H9 (cell line): ENCODE measurements at regions not wholly inside any gene's neighbourhood (a gene's known extent, or its start where the extent isn't known, plus 50 kb on each side); places are given as distances from the start of the nearest gene placed in this dataset.

Source experiments
- DNase-seq: peaks from one replicate; pipeline ENCODE4 v3.0.0-alpha.2; 2017
- H2AFZ ChIP-seq: one replicate; pipeline ENCODE4 v1.6.1; 2013; ENCODE audit warnings: mild to moderate bottlenecking, low read length, control low read depth, moderate library complexity
- H2AK5ac ChIP-seq: 2 replicates; pipeline ENCODE4 v1.6.1; 2013; ENCODE audit warnings: low read length, control low read depth, mixed read lengths; ENCODE audit not compliant: insufficient read length
- H2BK120ac ChIP-seq: one replicate; pipeline ENCODE4 v1.6.1; 2013; ENCODE audit warnings: low read depth, mild to moderate bottlenecking, low read length, control low read depth, inconsistent platforms; ENCODE audit not compliant: poor library complexity, severe bottlenecking
- H2BK12ac ChIP-seq: 2 replicates; pipeline ENCODE4 v1.6.1; 2013; ENCODE audit warnings: low read length, control low read depth, mixed read lengths, low read depth; ENCODE audit not compliant: insufficient read length
- H2BK15ac ChIP-seq: 2 replicates; pipeline ENCODE4 v1.6.1; 2013; ENCODE audit warnings: low read depth, low read length, control low read depth
- H2BK20ac ChIP-seq: one replicate; pipeline ENCODE4 v1.6.1; 2013; ENCODE audit warnings: low read depth, mild to moderate bottlenecking, low read length, control low read depth, inconsistent platforms; ENCODE audit not compliant: poor library complexity, severe bottlenecking
- H2BK5ac ChIP-seq: 2 replicates; pipeline ENCODE4 v1.6.1; 2013; ENCODE audit warnings: low read length, control low read depth, mixed read lengths; ENCODE audit not compliant: insufficient read length
- H3K14ac ChIP-seq: 2 replicates; pipeline ENCODE4 v1.6.1; 2013; ENCODE audit warnings: low read length, control low read depth; ENCODE audit not compliant: insufficient read depth
- H3K18ac ChIP-seq: 2 replicates; pipeline ENCODE4 v1.6.1; 2013; ENCODE audit warnings: low read depth, mild to moderate bottlenecking, mixed read lengths, low read length, control low read depth; ENCODE audit not compliant: insufficient read length
- H3K23ac ChIP-seq: 2 replicates; pipeline ENCODE4 v1.6.1; 2013; ENCODE audit warnings: low read length, control low read depth, mixed read lengths, low read depth; ENCODE audit not compliant: insufficient read length
- H3K23me2 ChIP-seq: 2 replicates; pipeline ENCODE4 v1.6.1; 2013; ENCODE audit warnings: low read depth, mild to moderate bottlenecking, mixed read lengths, low read length, control low read depth; ENCODE audit not compliant: insufficient read length, poor library complexity, severe bottlenecking
- H3K27ac ChIP-seq: 2 replicates; pipeline ENCODE4 v1.5.1; 2013; ENCODE audit warnings: low read length, control low read depth, mixed read lengths, low read depth; ENCODE audit not compliant: insufficient read length
- H3K27me3 ChIP-seq: 2 replicates; pipeline ENCODE4 v1.6.1; 2013; ENCODE audit warnings: low read length, control low read depth, inconsistent platforms; ENCODE audit not compliant: insufficient read depth
- H3K4ac ChIP-seq: 2 replicates; pipeline ENCODE4 v1.6.1; 2013; ENCODE audit warnings: low read depth, mild to moderate bottlenecking, control low read depth, inconsistent platforms, low read length, moderate library complexity
- H3K4me1 ChIP-seq: 2 replicates; pipeline ENCODE4 v1.6.1; 2013; ENCODE audit warnings: low read length, control low read depth, inconsistent platforms; ENCODE audit not compliant: insufficient read depth
- H3K4me2 ChIP-seq: 2 replicates; pipeline ENCODE4 v1.6.1; 2013; ENCODE audit warnings: low read length, control low read depth, mixed read lengths; ENCODE audit not compliant: insufficient read length, insufficient read depth
- H3K56ac ChIP-seq: 2 replicates; pipeline ENCODE4 v1.6.1; 2013; ENCODE audit warnings: low read depth, mild to moderate bottlenecking, mixed read lengths, low read length, control low read depth; ENCODE audit not compliant: insufficient read length
- H3K79me1 ChIP-seq: 2 replicates; pipeline ENCODE4 v1.6.1; 2013; ENCODE audit warnings: low read depth, mild to moderate bottlenecking, moderate library complexity, low read length, control low read depth, inconsistent platforms; ENCODE audit not compliant: insufficient read depth, poor library complexity, severe bottlenecking
- H3K79me2 ChIP-seq: 2 replicates; pipeline ENCODE4 v1.6.1; 2013; ENCODE audit warnings: low read length, control low read depth, inconsistent platforms; ENCODE audit not compliant: insufficient read depth
- H3K9ac ChIP-seq: 2 replicates; pipeline ENCODE4 v1.6.1; 2013; ENCODE audit warnings: low read length, control low read depth, mixed read lengths; ENCODE audit not compliant: insufficient read length; ENCODE audit errors: extremely low read depth
- H3K9me3 ChIP-seq: one replicate; pipeline ENCODE4 v1.6.1; 2013; ENCODE audit warnings: low read depth, low read length, inconsistent platforms; ENCODE audit not compliant: control insufficient read depth
- H3T11ph ChIP-seq: one replicate; pipeline ENCODE4 v1.6.1; 2013; ENCODE audit warnings: mild to moderate bottlenecking, low read length, control low read depth, inconsistent platforms
- H4K20me1 ChIP-seq: one replicate; pipeline ENCODE4 v1.6.1; 2013; ENCODE audit not compliant: control insufficient read depth, insufficient read length, insufficient read depth
- H4K5ac ChIP-seq: 2 replicates; pipeline ENCODE4 v1.6.1; 2013; ENCODE audit warnings: low read depth, mild to moderate bottlenecking, mixed read lengths, low read length, control low read depth; ENCODE audit not compliant: insufficient read length
- H4K8ac ChIP-seq: replicated peaks from 2 replicates; pipeline ENCODE4 v1.6.1; 2013; ENCODE audit warnings: low read length, control low read depth, mixed read lengths, low read depth; ENCODE audit not compliant: insufficient read length
- H4K91ac ChIP-seq: 2 replicates; pipeline ENCODE4 v1.6.1; 2013; ENCODE audit warnings: low read depth, mild to moderate bottlenecking, moderate library complexity, mixed read lengths, low read length, control low read depth; ENCODE audit not compliant: insufficient read length
- H3K27ac Mint-ChIP-seq, 3 experiments: 2 replicates in 2 of 3; 3 replicates in 1 of 3; pipeline ENCODE4 v1.8.0; 2020 to 2021; ENCODE audit warnings: mixed read lengths in 3 of 3, mild to moderate bottlenecking in 1 of 3, moderate library complexity in 1 of 3
- H3K27me3 Mint-ChIP-seq: 2 replicates; pipeline ENCODE4 v1.8.0; 2021; ENCODE audit warnings: low read depth, mild to moderate bottlenecking, moderate library complexity, mixed read lengths
- H3K36me3 Mint-ChIP-seq, 3 experiments: 2 replicates in 2 of 3; 3 replicates in 1 of 3; pipeline ENCODE4 v1.8.0; 2020 to 2021; ENCODE audit warnings: low read depth in 3 of 3, mixed read lengths in 3 of 3; ENCODE audit not compliant: insufficient read depth in 1 of 3
- H3K4me1 Mint-ChIP-seq, 2 experiments: 2 replicates each; pipeline ENCODE4 v1.8.0; 2020; ENCODE audit warnings: mixed read lengths in 2 of 2
- H3K4me3 Mint-ChIP-seq, 2 experiments: 2 replicates in 1 of 2; 3 replicates in 1 of 2; pipeline ENCODE4 v1.8.0; 2020 to 2021; ENCODE audit warnings: mild to moderate bottlenecking in 2 of 2, mixed read lengths in 2 of 2, moderate library complexity in 1 of 2
- H3K9me3 Mint-ChIP-seq, 2 experiments: 2 replicates in 1 of 2; 3 replicates in 1 of 2; pipeline ENCODE4 v1.8.0; 2020; ENCODE audit warnings: mild to moderate bottlenecking in 2 of 2, mixed read lengths in 2 of 2, moderate library complexity in 1 of 2
- WGBS: extraction: QIAGEN DNeasy Blood & Tissue Kit; methylation state at CpG from one replicate; pipeline ENCODE4 v1.1.7; 2013; ENCODE audit warnings: missing lambda C conversion rate, low lambda C conversion rate, mixed read lengths; ENCODE audit not compliant: insufficient read length; ENCODE audit errors: extremely low coverage; 5-methylcytosine and 5-hydroxymethylcytosine counted together
- TF ChIP-seq, protein P1 (sequence below): fragments of 200-600 bp; sonication (generic); conservative IDR thresholded peaks from 3 replicates; pipeline ENCODE4 v1.8.0; 2021; ENCODE audit warnings: antibody characterized with exemption, mild to moderate bottlenecking

DNA sequence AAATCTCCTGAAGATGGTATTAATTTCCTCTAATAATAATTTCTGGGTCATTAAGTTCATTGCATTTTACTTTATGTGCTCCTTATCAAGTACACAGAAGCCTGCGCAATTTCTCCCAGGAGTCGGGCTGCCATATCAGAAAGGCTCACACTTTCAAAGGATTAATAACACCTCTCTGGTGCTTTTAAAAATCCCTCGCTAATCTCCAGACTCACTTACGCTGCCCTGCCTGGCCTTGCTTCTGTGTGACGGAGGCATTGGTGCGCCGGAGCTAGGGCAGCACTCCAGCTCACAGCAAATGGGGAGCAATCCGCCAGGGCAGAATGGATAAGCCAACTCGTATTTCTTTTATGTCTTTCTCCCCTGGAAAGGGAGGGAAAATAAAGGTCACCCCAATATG is 300.8 kb downstream of the EFNB2 start:
- no peak overlapping the region for H3K56ac ChIP-seq
- TF ChIP-seq, protein P1, sequence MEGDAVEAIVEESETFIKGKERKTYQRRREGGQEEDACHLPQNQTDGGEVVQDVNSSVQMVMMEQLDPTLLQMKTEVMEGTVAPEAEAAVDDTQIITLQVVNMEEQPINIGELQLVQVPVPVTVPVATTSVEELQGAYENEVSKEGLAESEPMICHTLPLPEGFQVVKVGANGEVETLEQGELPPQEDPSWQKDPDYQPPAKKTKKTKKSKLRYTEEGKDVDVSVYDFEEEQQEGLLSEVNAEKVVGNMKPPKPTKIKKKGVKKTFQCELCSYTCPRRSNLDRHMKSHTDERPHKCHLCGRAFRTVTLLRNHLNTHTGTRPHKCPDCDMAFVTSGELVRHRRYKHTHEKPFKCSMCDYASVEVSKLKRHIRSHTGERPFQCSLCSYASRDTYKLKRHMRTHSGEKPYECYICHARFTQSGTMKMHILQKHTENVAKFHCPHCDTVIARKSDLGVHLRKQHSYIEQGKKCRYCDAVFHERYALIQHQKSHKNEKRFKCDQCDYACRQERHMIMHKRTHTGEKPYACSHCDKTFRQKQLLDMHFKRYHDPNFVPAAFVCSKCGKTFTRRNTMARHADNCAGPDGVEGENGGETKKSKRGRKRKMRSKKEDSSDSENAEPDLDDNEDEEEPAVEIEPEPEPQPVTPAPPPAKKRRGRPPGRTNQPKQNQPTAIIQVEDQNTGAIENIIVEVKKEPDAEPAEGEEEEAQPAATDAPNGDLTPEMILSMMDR: no peak

More for the DNA sequence above, 300.8 kb downstream of the EFNB2 start:
- Histone ChIP-seq H3K14ac (no peak overlapping the region), H2BK20ac (no peak overlapping the region), H3K9ac (no peak overlapping the region), H3K4me1 (no peaks in the 10 kb centered on the region; the same call in 1 of the 2 replicates), H4K91ac (no peak overlapping the region), H3K18ac (no peak overlapping the region), H3K4ac (no peak overlapping the region), H2BK15ac (no peak overlapping the region), H4K8ac (no peak overlapping the region), H4K5ac (no peak overlapping the region), H4K20me1 (no peaks in the 10 kb centered on the region), H2BK12ac (no peak overlapping the region), H3K27ac (no peak overlapping the region), H2BK120ac (no peak overlapping the region), H3K4me2 (no peak overlapping the region), H3T11ph (no peak overlapping the region), H2AFZ (no peak overlapping the region), H3K23ac (no peak overlapping the region), H2BK5ac (no peak overlapping the region), H3K79me1 (no peaks in the 10 kb centered on the region), H3K23me2 (no peaks in the 10 kb centered on the region), H3K27me3 (no peaks in the 10 kb centered on the region), H3K9me3 (no peaks in the 10 kb centered on the region), H2AK5ac (no peak overlapping the region), H3K79me2 (no peaks in the 10 kb centered on the region)
- H3K4me3 Mint-ChIP-seq: no peak overlapping the region
- H3K36me3 Mint-ChIP-seq: peaks cover 0 to 7% (median 4%) of the 10 kb centered on the region in 3 experiments; a peak in 4 of 7 replicates
- H3K27ac Mint-ChIP-seq: no peak overlapping the region
- no CpG with 5 or more reads among the region's 9 CpGs for WGBS
- no peak for DNase-seq
- H3K4me1 Mint-ChIP-seq: peaks cover 24 to 28% of the 10 kb centered on the region in 2 experiments
- no peaks in the 10 kb centered on the region for H3K27me3 Mint-ChIP-seq
- H3K9me3 Mint-ChIP-seq: peaks cover 3% of the 10 kb centered on the region in 2 experiments
